Peyer's patch (tissue), 4 donors: ENCODE measurements at regions not wholly inside any gene's neighbourhood (a gene's known extent, or its start where the extent isn't known, plus 50 kb on each side); places are given as distances from the start of the nearest gene placed in this dataset.
"Not testable (repeated sequence)": the region's sequence is repeated elsewhere in the genome, so short reads cannot be mapped to it uniquely, and the experiment has no call there.

ENCODE experiments used
- POLR2A ChIP-seq, 2 donors: fragments of 450-650 bp; IDR thresholded peaks; one replicate each; pipeline ENCODE4 v1.5.1; 2017; ENCODE audit warnings: antibody characterized with exemption in 2 of 2, mild to moderate bottlenecking in 2 of 2, moderate library complexity in 2 of 2
- TF ChIP-seq, protein P1 (sequence below), 6 experiments: fragments of 450-650 bp in 4 of 6; fragments of 200-600 bp in 2 of 6; sonication (generic) in 1 of 6; IDR thresholded peaks; one replicate each; pipeline ENCODE4 v1.5.1; 2017 to 2019; ENCODE audit warnings: antibody characterized with exemption in 6 of 6, mild to moderate bottlenecking in 3 of 6, moderate library complexity in 1 of 6

DNA sequence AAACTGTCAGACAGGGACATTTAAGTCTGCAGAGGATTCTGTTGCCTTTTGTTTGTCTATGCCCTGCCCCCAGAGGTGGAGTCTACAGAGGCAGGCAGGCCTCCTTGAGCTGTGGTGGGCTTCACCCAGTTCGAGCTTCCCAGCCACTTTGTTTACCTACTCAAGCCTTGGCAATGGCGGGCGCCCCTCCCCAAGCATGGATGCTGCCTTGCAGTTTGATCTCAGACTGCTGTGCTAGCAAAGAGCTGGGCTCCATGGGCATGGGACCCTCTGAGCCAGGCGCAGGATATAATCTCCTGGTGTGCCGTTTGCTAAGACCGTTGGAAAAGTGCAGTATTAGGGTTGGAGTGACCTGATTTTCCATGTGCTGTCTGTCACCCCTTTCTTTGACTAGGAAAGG lies 734.9 kb downstream of the TENT5A start:
- TF ChIP-seq, protein P1, sequence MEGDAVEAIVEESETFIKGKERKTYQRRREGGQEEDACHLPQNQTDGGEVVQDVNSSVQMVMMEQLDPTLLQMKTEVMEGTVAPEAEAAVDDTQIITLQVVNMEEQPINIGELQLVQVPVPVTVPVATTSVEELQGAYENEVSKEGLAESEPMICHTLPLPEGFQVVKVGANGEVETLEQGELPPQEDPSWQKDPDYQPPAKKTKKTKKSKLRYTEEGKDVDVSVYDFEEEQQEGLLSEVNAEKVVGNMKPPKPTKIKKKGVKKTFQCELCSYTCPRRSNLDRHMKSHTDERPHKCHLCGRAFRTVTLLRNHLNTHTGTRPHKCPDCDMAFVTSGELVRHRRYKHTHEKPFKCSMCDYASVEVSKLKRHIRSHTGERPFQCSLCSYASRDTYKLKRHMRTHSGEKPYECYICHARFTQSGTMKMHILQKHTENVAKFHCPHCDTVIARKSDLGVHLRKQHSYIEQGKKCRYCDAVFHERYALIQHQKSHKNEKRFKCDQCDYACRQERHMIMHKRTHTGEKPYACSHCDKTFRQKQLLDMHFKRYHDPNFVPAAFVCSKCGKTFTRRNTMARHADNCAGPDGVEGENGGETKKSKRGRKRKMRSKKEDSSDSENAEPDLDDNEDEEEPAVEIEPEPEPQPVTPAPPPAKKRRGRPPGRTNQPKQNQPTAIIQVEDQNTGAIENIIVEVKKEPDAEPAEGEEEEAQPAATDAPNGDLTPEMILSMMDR (IDR thresholded peaks at IDR 0.05) = not testable (repeated sequence)
- not testable (repeated sequence) for TF ChIP-seq POLR2A (IDR thresholded peaks at IDR 0.05)
